22Rv1 (cell line): ENCODE measurements at regions not wholly inside any gene's neighbourhood (a gene's known extent, or its start where the extent isn't known, plus 50 kb on each side); places are given as distances from the start of the nearest gene placed in this dataset.
A peak's percentile ranks its signal among the peaks of the same experiment; 100 is the strongest.

ENCODE experiments used
- H3K27ac ChIP-seq: fragments of 450-650 bp; 2 replicates; pipeline ENCODE4 v1.5.1; 2017
- ZFX ChIP-seq: fragments of 450-650 bp; IDR thresholded peaks from 2 replicates; pipeline ENCODE4 v1.6.1; 2017; ENCODE audit warnings: antibody characterized with exemption, borderline replicate concordance
- TF ChIP-seq, protein P1 (sequence below): fragments of 450-650 bp; IDR thresholded peaks from 2 replicates; pipeline ENCODE4 v1.5.1; 2017; ENCODE audit warnings: mild to moderate bottlenecking

DNA sequence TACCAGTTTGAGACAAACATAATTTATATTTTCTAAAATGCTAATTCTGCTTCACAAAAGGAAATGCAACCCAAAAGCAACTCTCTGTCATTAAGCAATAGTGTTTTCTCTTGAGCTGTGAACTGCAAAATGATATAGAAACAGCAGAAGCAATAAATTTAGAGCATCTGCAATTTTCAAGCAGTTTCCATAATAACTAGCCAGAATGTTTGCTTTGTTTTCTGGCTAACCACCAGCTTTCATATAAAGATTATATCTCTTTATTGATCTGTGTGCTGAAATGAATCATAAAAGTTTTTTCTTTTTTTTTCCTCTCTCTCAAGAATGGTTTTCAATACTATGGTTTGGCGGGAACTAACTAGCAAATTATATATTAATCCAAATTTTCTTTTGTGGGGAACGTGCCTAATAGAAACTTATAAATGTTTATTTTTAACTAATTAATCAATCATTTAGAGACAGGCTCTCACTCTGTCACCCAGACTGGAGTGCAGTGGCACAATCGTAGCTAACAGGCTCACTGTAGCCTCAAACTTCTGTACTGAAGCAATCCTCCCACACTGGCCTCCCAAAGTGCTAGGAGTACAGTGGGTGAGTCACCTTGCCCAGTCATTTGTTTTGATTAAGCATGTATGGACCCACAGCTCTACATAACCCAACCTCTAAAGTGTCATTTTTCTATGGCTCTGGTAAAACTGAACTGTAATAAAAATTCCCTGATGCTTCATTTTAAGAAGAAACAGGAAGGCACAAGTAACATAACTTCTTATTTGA is 830.1 kb upstream of the MGAT4C start:
- TF ChIP-seq, protein P1, sequence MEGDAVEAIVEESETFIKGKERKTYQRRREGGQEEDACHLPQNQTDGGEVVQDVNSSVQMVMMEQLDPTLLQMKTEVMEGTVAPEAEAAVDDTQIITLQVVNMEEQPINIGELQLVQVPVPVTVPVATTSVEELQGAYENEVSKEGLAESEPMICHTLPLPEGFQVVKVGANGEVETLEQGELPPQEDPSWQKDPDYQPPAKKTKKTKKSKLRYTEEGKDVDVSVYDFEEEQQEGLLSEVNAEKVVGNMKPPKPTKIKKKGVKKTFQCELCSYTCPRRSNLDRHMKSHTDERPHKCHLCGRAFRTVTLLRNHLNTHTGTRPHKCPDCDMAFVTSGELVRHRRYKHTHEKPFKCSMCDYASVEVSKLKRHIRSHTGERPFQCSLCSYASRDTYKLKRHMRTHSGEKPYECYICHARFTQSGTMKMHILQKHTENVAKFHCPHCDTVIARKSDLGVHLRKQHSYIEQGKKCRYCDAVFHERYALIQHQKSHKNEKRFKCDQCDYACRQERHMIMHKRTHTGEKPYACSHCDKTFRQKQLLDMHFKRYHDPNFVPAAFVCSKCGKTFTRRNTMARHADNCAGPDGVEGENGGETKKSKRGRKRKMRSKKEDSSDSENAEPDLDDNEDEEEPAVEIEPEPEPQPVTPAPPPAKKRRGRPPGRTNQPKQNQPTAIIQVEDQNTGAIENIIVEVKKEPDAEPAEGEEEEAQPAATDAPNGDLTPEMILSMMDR = no peak
- TF ChIP-seq ZFX = no peak
- peak overlapping the region; percentile 71 for H3K27ac ChIP-seq

DNA sequence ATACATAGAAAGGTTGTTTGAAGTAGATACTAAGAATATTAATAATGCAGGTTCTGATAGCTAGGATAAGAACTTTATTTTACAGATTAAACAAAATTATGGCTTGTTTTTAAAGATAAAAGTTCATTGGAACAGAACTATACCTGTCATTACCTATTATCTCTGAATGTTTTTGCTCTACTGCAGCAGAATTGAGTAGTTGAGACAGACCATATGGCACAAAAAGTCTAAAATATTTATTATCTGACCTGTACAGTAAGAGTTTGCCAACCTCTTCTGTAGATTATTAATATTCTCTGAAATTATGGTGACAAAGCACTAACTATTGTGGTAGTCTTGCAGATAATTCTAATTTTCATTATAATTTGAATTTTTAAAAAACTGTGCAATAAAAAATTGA is 829.1 kb upstream of the MGAT4C start:
- peak overlapping the region; percentile 71 for H3K27ac ChIP-seq
- TF ChIP-seq, protein P1 = no peak
- no peak for TF ChIP-seq ZFX

DNA sequence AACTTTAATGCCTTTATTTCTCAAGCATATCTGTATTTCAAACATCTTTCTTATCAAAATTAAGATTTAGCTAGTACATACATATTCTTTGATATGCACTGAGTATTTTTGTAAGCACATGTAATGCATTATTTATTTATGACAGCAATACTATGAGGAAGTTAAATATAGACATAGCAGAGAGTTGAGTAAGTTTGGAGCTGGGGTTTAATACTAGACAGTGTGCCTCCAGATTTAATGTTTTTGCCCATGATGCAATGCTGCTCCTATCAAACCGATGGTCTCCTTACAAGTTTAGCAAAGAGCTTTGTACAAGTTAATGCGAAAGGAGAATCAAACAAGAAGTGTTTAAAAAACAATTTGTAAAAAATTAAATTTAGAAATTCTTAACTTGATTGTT is 826.6 kb upstream of the MGAT4C start:
- no peak for TF ChIP-seq ZFX
- TF ChIP-seq, protein P1 = no peak
- no peak overlapping the region for H3K27ac ChIP-seq

DNA sequence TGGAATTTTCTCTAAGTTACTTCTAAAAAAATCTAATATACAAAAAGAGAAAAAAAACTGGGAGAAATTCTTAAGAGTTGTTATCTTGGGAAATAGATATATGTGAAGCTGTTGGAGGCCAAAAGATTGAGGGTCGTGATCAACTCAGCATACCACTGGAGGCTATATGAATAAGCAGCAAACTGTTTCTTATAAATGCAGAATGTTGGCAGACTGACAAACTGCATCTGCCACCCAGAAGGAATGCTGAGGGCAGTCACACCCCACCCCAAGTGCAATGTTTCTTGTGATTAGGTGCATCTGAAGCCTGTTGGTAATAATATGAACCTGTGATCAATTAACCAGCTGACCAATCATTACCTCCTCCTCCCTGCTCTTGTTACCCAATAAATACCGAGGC is 818.6 kb upstream of the MGAT4C start:
- TF ChIP-seq ZFX = no peak
- TF ChIP-seq, protein P1 = no peak
- H3K27ac ChIP-seq = no peak overlapping the region

DNA sequence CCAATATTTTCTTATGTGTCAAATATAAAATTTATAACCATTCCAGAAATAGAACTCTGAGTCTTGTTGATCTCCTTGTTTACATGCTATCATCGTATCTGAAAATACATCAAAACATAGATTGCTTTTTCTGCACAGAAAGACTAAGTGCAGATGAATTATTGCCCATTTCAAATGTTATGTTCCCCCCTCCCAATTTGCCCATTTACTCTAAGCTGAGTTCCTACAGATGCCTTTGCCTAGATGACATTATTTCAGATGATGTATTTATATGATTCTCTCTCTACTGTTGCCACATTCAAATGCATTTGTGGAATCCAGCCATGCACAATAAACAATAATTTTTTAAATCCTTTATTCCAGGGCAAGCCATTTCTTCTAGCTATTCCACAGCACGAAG is 810.1 kb upstream of the MGAT4C start:
- H3K27ac ChIP-seq = no peak overlapping the region
- no peak for TF ChIP-seq ZFX
- TF ChIP-seq, protein P1 = no peak

DNA sequence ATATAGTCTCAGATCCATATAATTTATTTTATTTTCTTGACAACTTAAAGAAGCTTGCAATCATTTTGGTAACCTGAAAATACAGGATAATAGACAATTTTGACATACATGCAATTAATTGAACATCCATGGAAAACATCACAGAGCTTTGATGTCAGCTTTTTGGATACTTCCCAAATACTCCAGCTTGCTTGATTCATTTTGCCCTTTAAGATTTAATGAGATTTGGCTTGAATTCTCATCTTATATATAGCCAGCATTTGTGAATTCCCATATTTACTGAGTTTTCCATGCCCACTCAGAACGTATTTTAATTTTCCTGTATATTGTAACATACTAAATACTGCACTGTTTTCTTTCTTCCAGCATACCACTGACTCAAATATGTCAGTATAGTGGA is 803.0 kb upstream of the MGAT4C start:
- H3K27ac ChIP-seq = no peak overlapping the region
- TF ChIP-seq, protein P1 = no peak
- TF ChIP-seq ZFX = no peak

DNA sequence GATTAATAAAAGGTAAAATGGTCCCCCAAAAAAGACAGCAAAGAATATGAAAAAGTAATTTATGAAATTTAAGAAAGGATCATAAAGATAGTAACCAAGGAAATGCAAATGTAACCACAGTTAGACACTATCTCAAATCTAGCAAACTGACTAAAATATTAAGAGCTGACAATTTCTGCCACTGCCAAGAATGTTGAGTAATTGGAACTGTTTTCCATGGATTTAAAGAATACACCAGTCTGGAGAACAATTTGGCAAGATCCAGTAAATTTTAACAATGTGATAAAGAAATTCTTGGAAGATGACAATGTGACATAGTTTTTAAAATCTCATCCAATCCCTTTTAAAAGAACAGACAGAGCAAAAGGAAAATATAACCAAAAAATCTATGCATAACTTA is 798.0 kb upstream of the MGAT4C start:
- no peak for TF ChIP-seq ZFX
- TF ChIP-seq, protein P1 = no peak
- H3K27ac ChIP-seq = no peak overlapping the region; the same call in 1 of the 2 replicates
